NCI-H146 (cell line): ENCODE measurements at regions not wholly inside any gene's neighbourhood (a gene's known extent, or its start where the extent isn't known, plus 50 kb on each side); places are given as distances from the start of the nearest gene placed in this dataset.
A peak's percentile ranks its signal among the peaks of the same experiment; 100 is the strongest.

Experiments used
- DNase-seq: peaks from one replicate; lab custom pipeline; 2025; lab: John Stamatoyannopoulos, UW

- DNase-seq: no peak
Observed at GRCh38 chr2:4486971-4487370, 783.6 kb downstream of the DCDC2C start.

DNA sequence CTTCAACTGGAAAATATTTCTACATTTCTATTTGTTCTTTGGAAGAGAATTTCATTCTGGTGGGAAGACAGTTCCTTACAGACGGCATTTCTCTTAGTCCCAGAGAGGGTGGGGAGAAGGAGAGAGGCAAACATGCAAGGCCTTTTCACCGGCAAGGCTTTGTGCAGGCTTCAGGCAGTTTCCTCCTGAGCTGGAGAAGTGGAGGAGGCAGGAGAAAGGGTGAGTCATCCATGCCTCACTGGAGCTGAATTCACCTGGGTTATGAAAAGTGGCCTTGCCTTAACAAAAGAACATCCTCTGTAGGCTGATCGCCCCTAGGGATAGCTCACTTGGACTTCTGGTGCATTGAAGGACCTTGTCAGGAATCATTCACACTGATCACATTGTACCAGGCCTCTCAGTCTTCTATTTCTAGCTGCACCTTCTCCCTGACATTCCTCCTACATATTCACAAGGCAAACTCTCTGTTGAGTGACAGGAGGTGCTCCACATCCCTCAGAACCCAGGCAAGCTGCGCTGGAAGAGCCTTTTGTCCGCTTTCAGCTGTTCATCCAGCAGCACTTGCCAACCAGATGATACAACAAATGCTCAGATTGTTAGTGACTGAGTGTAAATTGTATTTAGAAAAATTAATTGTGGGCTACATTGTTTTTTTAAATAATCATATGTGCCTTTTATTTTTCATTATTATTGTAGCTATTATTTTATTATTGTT, 796.1 kb downstream of the DCDC2C start:
- no peak for DNase-seq

GRCh38 chr2:4501525-4501924, 798.1 kb downstream of the DCDC2C start:
- DNase-seq: no peak

GRCh38 chr2:4502230-4502843, 799.0 kb downstream of the DCDC2C start:
- DNase-seq: no peak

- peak; percentile 43 for DNase-seq
Observed at GRCh38 chr2:4507661-4508060, 804.3 kb downstream of the DCDC2C start.

- no peak for DNase-seq
Observed at GRCh38 chr2:4515871-4516761, 812.7 kb downstream of the DCDC2C start.

DNA sequence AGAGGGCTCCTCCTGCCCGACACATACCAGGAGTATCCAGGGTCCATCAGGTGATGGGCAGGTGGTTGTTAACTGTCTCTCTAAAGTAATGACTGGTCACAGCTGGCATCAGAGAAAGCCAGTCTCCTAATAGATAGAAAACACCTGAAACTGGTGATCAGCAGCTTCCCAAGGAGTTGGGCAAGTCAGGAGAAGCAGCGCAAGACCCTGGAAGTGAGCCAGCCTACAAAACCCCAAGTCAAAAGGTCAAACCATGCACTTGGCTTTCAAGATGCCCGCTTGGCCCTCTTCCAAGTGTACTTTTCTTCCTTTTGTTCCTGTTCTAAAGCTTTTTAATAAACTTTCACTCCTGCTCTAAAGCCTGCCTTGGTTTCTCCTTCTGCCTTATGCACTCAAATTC, 815.2 kb downstream of the DCDC2C start:
- DNase-seq: no peak

DNA sequence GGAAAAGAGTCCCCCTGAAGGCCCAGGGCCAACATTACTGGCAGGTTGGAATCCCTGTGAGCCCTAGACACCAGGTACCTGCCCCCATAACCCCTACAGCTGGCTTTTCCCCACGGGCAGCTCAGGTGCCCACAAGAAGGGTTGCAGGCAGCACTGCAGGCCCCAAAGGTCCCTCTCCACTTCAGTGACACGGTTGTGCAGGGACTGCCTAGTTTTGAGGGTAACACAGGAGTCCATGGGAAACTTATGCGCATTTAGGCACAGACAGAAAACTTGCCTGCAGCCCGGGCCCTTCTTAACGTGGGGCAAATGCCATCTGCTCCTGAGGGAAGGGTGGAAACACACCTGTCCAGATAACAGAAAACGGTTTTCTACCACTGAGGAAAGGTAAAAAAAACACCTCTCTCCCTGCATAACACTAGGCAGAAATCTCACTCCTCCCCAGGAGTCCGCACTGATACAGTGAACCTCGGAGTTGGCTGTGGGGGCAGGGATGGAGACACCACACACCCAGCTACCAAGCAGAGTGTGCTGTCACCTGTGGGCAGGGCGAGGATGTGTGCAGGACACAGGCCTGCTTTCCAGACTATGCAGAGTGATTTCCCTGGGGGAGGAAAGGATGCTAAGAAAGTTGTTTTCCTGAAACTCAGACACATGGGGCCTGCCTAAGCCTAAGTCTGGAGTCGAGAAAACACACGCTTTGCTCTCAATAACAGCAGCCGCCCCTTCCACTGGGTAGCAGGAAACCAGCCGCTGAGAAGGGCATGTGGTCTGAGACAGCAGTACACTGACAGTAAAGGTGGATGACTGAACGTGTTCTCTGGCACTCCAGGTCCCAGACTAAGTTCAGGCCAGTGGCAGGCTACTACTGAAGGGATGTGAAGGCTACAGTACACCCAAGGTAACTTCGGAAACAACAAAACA, 819.4 kb downstream of the DCDC2C start:
- DNase-seq: no peak

- no peak for DNase-seq
Observed at GRCh38 chr2:4527416-4527815, 824.0 kb downstream of the DCDC2C start.

GRCh38 chr2:4528246-4528645, 824.9 kb downstream of the DCDC2C start:
- no peak for DNase-seq

DNA sequence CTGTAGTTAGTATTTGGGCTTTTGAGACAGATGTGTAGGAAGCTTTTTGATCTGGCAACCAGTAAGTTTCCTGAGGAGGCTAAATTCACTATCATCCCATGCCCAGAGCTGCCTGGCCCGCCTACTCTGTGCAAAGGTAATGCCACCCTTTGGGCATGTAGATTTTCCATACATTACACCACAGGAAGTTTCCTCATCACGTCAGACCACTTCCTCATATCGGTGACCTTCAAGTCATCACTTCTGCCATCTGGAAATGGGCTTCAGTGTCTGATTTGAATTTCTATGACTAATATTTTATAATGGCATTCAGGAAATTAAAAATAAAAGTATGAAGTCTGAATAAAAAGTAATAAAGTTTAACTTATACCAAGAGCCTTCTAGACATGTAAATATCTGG, 825.4 kb downstream of the DCDC2C start:
- no peak for DNase-seq

DNA sequence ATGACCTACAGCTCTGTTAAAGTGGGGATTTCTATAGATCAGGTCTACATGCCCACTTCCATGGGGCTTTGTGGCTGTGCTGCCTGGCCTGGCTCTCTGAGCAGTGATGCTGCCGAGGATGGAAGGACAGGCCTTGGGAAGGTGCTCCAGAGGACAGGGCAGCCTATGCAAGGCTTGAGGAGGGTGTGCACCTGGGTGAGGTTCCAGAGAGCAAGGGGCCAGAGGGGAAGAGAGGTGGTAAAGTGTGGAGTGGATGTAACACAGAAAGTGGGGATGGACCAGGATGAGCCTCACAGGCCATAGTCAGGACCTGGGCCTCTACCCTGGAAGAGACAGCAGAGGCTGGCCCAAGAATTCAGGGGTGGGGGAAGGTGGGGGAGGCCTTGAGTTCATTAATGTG, 826.4 kb downstream of the DCDC2C start:
- no peak for DNase-seq

- DNase-seq: no peak
Observed at GRCh38 chr2:4530231-4530630, 826.9 kb downstream of the DCDC2C start.

DNA sequence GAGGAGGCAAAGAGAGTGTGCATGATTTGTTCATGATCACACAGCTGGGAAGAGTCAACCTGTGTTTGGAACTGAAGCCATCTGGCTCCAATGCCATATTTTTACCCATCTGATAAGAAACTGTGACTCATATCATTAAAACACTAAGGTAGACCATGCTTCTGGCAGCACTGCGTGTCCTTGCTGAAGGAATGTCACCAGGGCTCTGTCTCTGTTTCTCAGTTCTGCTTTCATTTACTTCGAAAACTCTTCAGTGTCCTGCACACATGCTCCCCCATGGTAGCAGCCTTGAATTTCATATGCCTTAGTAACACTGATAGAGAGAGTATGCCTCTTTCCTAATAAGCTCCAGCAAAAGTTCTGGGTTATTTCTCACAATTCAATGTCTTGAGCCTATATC, 830.4 kb downstream of the DCDC2C start:
- DNase-seq: no peak

- peak; percentile 62 for DNase-seq
Observed at GRCh38 chr2:4539121-4539520, 835.7 kb downstream of the DCDC2C start.

DNA sequence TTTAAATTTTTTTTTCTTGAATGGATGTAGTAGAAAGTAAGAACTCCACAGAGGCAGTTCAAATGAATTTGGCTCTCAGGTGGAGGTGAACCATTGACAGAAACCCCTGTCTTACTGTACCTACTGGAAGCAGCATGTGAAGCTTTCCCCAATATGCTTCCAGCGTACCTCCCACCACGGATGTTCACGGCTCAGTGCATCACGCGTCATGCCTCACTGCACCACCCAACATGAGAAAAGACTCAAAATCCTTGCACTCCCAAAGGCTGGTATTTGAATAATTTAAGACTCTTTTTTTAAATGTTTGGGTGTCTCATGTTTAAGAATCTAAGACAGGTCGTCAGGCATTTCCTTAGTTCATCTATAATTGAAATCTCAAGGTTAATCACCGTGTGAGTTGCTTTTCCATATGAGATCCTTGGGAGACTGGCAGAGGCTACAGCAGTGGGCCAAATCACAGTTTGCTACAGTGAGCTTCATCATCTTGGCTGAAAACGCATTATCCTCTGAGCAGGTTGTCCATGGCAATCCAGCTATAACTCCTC, 846.4 kb downstream of the DCDC2C start:
- no peak for DNase-seq

- no peak for DNase-seq
Observed at GRCh38 chr2:4551691-4552474, 848.5 kb downstream of the DCDC2C start.

- DNase-seq: no peak
Observed at GRCh38 chr2:4553241-4553640, 849.9 kb downstream of the DCDC2C start.

DNA sequence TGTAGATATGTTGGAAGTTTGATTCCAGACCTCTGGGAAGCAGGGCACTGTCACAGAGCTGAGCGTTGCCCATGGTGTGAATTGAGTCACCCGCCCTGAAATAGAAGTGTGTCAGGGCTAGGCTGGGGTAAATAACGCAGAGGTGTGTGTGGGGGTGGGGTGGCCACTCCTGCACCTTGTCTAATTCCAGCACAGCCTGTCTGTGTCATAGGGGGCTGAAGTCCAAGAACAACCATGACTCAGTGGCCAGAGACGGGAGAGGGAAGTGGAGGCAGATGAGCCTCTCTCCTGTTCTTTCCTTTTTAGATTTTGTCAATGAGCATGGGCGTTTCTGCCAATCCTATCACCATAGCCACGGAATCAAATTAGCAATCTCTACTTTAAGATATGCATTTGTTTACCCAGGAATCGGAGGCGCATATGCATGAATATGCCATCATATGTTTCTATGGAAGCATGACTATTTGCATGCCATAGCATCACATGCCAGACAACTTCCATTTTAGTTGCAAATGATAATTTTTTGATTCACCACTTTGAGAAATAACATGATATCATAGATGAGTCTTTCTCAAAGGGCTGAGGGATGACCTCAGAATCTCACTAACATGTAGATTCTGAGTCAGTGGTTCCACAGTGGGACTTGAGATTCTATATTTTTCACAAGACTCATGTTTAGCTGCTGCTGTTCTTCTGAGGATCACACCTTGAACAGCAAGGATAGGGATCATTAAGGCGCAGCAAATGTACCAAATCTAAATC, 852.9 kb downstream of the DCDC2C start:
- DNase-seq: no peak

DNA sequence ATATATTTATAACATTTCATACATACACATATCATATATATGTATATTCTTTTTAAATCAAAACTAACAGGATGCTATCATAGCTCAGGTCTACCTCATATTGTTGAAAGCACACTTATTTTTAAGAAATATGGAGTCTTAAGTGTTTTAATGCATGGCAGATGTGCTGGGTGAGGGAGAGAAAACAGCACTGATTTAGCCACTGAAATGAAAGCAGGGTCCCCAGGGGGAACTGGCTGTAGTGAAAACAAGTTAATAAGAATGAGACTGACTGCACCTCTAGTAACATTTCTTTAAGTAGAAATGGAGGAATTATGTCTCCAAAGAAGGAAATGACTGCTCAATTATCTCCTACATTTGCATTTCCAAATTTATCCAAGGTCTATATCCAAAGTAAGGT, 857.8 kb downstream of the DCDC2C start:
- DNase-seq: no peak
